IMR-90 (cell line): ENCODE measurements at regions not wholly inside any gene's neighbourhood (a gene's known extent, or its start where the extent isn't known, plus 50 kb on each side); places are given as distances from the start of the nearest gene placed in this dataset.

ENCODE experiments used
- ATAC-seq: fragments of 200-7000 bp; cut with Tn5 transposase; 2 replicates; pipeline ENCODE4 v1.9.1; 2020; ENCODE audit warnings: low read depth, mild to moderate bottlenecking, moderate library complexity
- BruUV-seq: library from RNA; stranded (reverse); fragments of 400-500 nt; replicated peaks from 2 replicates; lab custom pipeline; 2021; lab: Mats Ljungman, UMichigan
- CTCF ChIA-PET: fragments of 300-600 bp; formaldehyde crosslinking; extraction: SDS; loops from one replicate; lab custom pipeline; 2021; ENCODE audit warnings: antibody characterized with exemption; lab: Yijun Ruan, JAX
- POLR2A ChIA-PET: fragments of 300-600 bp; sonication (Branson Sonifier 250); formaldehyde crosslinking; loops from one replicate; lab custom pipeline; 2022; ENCODE audit warnings: antibody characterized with exemption; ENCODE audit not compliant: unreplicated experiment; lab: Charles Lee
- DNase-seq: peaks from one replicate; pipeline ENCODE4 v3.0.0; 2013
- H2AFZ ChIP-seq: replicated peaks from 2 replicates; pipeline ENCODE3; 2013; ENCODE audit warnings: low read length, mild to moderate bottlenecking; ENCODE audit not compliant: poor library complexity
- H2AK5ac ChIP-seq: 2 replicates; pipeline ENCODE4 v1.6.1; 2013; ENCODE audit warnings: low read depth, low read length, inconsistent platforms
- H2AK9ac ChIP-seq: replicated peaks from 2 replicates; pipeline ENCODE3; 2013; ENCODE audit warnings: mild to moderate bottlenecking, low read depth, low read length, moderate library complexity; ENCODE audit not compliant: poor library complexity
- H2BK120ac ChIP-seq: 2 replicates; pipeline ENCODE4 v1.6.1; 2013; ENCODE audit warnings: low read depth, low read length, inconsistent platforms
- H2BK15ac ChIP-seq: 3 replicates; pipeline ENCODE4 v1.6.1; 2013; ENCODE audit warnings: low read depth, low read length, inconsistent platforms
- H2BK20ac ChIP-seq: 2 replicates; pipeline ENCODE4 v1.6.1; 2013; ENCODE audit warnings: low read depth, mild to moderate bottlenecking, inconsistent platforms, low read length, moderate library complexity
- H2BK5ac ChIP-seq: 2 replicates; pipeline ENCODE4 v1.6.1; 2013; ENCODE audit warnings: mild to moderate bottlenecking, low read depth, low read length, inconsistent platforms; ENCODE audit not compliant: poor library complexity, severe bottlenecking
- H3K14ac ChIP-seq: replicated peaks from 2 replicates; pipeline ENCODE4 v1.6.1; 2013; ENCODE audit warnings: low read depth, low read length, inconsistent platforms
- H3K18ac ChIP-seq: 2 replicates; pipeline ENCODE4 v1.6.1; 2013; ENCODE audit warnings: low read depth, low read length, control low read depth
- H3K23ac ChIP-seq: 2 replicates; pipeline ENCODE4 v1.6.1; 2013; ENCODE audit warnings: low read depth, low read length, inconsistent platforms
- H3K27ac ChIP-seq: 2 replicates; pipeline ENCODE4 v1.5.1; 2013; ENCODE audit warnings: mild to moderate bottlenecking, control low read depth, low read length; ENCODE audit not compliant: insufficient read depth
- H3K27me3 ChIP-seq: 2 replicates; pipeline ENCODE4 v1.6.1; 2013; ENCODE audit warnings: low read length; ENCODE audit not compliant: control insufficient read depth, insufficient read depth
- H3K36me3 ChIP-seq: 2 replicates; pipeline ENCODE4 v1.6.1; 2013; ENCODE audit warnings: low read length, mixed read lengths; ENCODE audit not compliant: control insufficient read depth, insufficient read depth
- H3K4ac ChIP-seq: 2 replicates; pipeline ENCODE4 v1.6.1; 2013; ENCODE audit warnings: low read depth, low read length, inconsistent platforms
- H3K4me1 ChIP-seq: 2 replicates; pipeline ENCODE4 v1.6.1; 2013; ENCODE audit warnings: low read length, mixed read lengths; ENCODE audit not compliant: control insufficient read depth, insufficient read depth
- H3K4me2 ChIP-seq: 2 replicates; pipeline ENCODE4 v1.6.1; 2013; ENCODE audit warnings: low read depth, mild to moderate bottlenecking, control low read depth, low read length, moderate library complexity
- H3K4me3 ChIP-seq: 2 replicates; pipeline ENCODE4 v1.5.1; 2013; ENCODE audit warnings: low read depth, mild to moderate bottlenecking, control low read depth, low read length, moderate library complexity; ENCODE audit not compliant: insufficient read depth
- H3K56ac ChIP-seq: 2 replicates; pipeline ENCODE4 v1.6.1; 2013; ENCODE audit warnings: low read length, inconsistent platforms; ENCODE audit not compliant: insufficient read depth; ENCODE audit errors: extremely low read depth
- H3K79me1 ChIP-seq, 2 experiments: 2 replicates each; pipeline ENCODE4 v1.6.1; 2013; ENCODE audit warnings: low read length in 2 of 2, inconsistent platforms in 1 of 2, low read depth in 1 of 2
- H3K9ac ChIP-seq: 2 replicates; pipeline ENCODE4 v1.6.1; 2013; ENCODE audit warnings: low read depth, low read length, control low read depth
- H3K9me1 ChIP-seq: 2 replicates; pipeline ENCODE4 v1.6.1; 2013; ENCODE audit warnings: low read length, inconsistent platforms; ENCODE audit not compliant: insufficient read depth
- H3K9me3 ChIP-seq: 2 replicates; pipeline ENCODE4 v1.6.1; 2013; ENCODE audit warnings: low read length; ENCODE audit not compliant: control insufficient read depth, insufficient read depth
- H4K20me1 ChIP-seq: 2 replicates; pipeline ENCODE4 v1.6.1; 2013; ENCODE audit warnings: low read length, inconsistent platforms; ENCODE audit not compliant: insufficient read depth
- H4K5ac ChIP-seq: 2 replicates; pipeline ENCODE4 v1.6.1; 2013; ENCODE audit warnings: mild to moderate bottlenecking, low read depth, low read length, control low read depth
- H4K8ac ChIP-seq, 2 experiments: 2 replicates each; pipeline ENCODE4 v1.6.1; 2013; ENCODE audit warnings: low read depth in 2 of 2, low read length in 2 of 2, control low read depth in 1 of 2, inconsistent platforms in 1 of 2
- H4K91ac ChIP-seq: 2 replicates; pipeline ENCODE4 v1.6.1; 2013; ENCODE audit warnings: low read depth, low read length, inconsistent platforms; ENCODE audit not compliant: insufficient read depth
- CEBPB ChIP-seq: IDR thresholded peaks from 2 replicates; pipeline ENCODE4 v1.6.1; 2012; ENCODE audit warnings: low read depth, low read length, improper control_type of control experiment
- CTCF ChIP-seq: conservative IDR thresholded peaks from 2 replicates; pipeline ENCODE4 v1.5.1; 2012; ENCODE audit warnings: mild to moderate bottlenecking, low read depth, low read length, improper control_type of control experiment
- ELK1 ChIP-seq: fragments of 150-350 bp; IDR thresholded peaks from 2 replicates; pipeline ENCODE4 v1.6.1; 2016; ENCODE audit warnings: low read depth, mild to moderate bottlenecking, low read length, moderate library complexity, borderline replicate concordance
- FOS ChIP-seq: fragments of 150-350 bp; IDR thresholded peaks from 2 replicates; pipeline ENCODE4 v1.6.1; 2016; ENCODE audit warnings: low read depth, low read length
- MAZ ChIP-seq: IDR thresholded peaks from 2 replicates; pipeline ENCODE4 v1.6.1; 2012; ENCODE audit warnings: low read depth, mild to moderate bottlenecking, low read length, improper control_type of control experiment, moderate library complexity, borderline replicate concordance
- MXI1 ChIP-seq: IDR thresholded peaks from 2 replicates; pipeline ENCODE4 v1.6.1; 2012; ENCODE audit warnings: low read depth, mild to moderate bottlenecking, low read length, moderate library complexity, borderline replicate concordance
- NFE2L2 ChIP-seq: fragments of 150-350 bp; IDR thresholded peaks from 2 replicates; pipeline ENCODE4 v1.6.1; 2016; ENCODE audit warnings: low read depth, mild to moderate bottlenecking, low read length
- RAD21 ChIP-seq: IDR thresholded peaks from 2 replicates; pipeline ENCODE4 v1.6.1; 2012; ENCODE audit warnings: low read length, improper control_type of control experiment
- RCOR1 ChIP-seq: IDR thresholded peaks from 2 replicates; pipeline ENCODE4 v1.6.1; 2012; ENCODE audit warnings: mild to moderate bottlenecking, low read length, improper control_type of control experiment; ENCODE audit not compliant: insufficient replicate concordance
- SMC3 ChIP-seq: fragments of 150-350 bp; IDR thresholded peaks from 2 replicates; pipeline ENCODE4 v1.6.1; 2016; ENCODE audit warnings: low read depth, mild to moderate bottlenecking, antibody characterized with exemption, low read length, moderate library complexity
- USF2 ChIP-seq: fragments of 150-350 bp; IDR thresholded peaks from 2 replicates; pipeline ENCODE4 v1.6.1; 2017; ENCODE audit warnings: mild to moderate bottlenecking, antibody characterized with exemption, low read length, low read depth
- WGBS, 2 experiments: methylation state at CpG; one replicate each; pipeline versions ENCODE4 v1.1.5 to v1.1.7; 2013; ENCODE audit warnings: missing lambda C conversion rate in 2 of 2; ENCODE audit not compliant: insufficient read length in 1 of 2; ENCODE audit errors: extremely low coverage in 2 of 2; 5-methylcytosine and 5-hydroxymethylcytosine counted together
- dilution Hi-C: fragments of 300-500 bp; cut with HindIII; formaldehyde crosslinking; loops from one replicate; pipeline ENCODE4 v1.14.3; 2018; ENCODE audit warnings: low sequenced_read_pairs; ENCODE audit not compliant: unreplicated experiment
- in situ Hi-C: fragments of 300-500 bp; cut with MboI; formaldehyde crosslinking; loops from 3 replicates; pipeline ENCODE4 v1.14.3; 2019; ENCODE audit warnings: low sequenced_read_pairs, inconsistent platforms, mixed read lengths
- intact Hi-C: fragments of 100-400 bp; cut with micrococcal nuclease; formaldehyde crosslinking; loops from 2 replicates; pipeline ENCODE4 v1.10.0; 2022

- WGBS, 2 experiments, result no CpG with 5 or more reads among the region's 4 CpGs
- H4K8ac ChIP-seq, result no peak overlapping the region
- H3K4ac ChIP-seq, result no peak overlapping the region
- TF ChIP-seq CTCF (no peak), RAD21 (no peak), FOS (no peak), NFE2L2 (no peak), MAZ (no peak), RCOR1 (no peak), CEBPB (no peak), MXI1 (no peak), SMC3 (no peak), USF2 (no peak), ELK1 (no peak)
- H3K14ac ChIP-seq, result no peak overlapping the region
- peak overlapping the region; percentile 34 for H2AFZ ChIP-seq
- no peak overlapping the region for H2BK5ac ChIP-seq
- no peaks in the 10 kb centered on the region for H3K79me1 ChIP-seq
- H4K91ac ChIP-seq, result no peak overlapping the region
- no peak overlapping the region for H2AK9ac ChIP-seq
- no peak for DNase-seq
- no peak overlapping the region for H2BK20ac ChIP-seq
- no peak overlapping the region for H3K23ac ChIP-seq
- CTCF ChIA-PET, result no interaction called here
- no peak overlapping the region for H3K27ac ChIP-seq
- no peaks in the 10 kb centered on the region for H3K27me3 ChIP-seq
- H3K36me3 ChIP-seq, result no peaks in the 10 kb centered on the region
- no peak overlapping the region for H2AK5ac ChIP-seq
- H4K20me1 ChIP-seq, result no peaks in the 10 kb centered on the region
- H3K9ac ChIP-seq, result no peak overlapping the region
- no peak overlapping the region for H3K18ac ChIP-seq
- H2BK120ac ChIP-seq, result no peak overlapping the region
- H3K4me1 ChIP-seq, result no peaks in the 10 kb centered on the region
- H3K56ac ChIP-seq, result no peak overlapping the region
- BruUV-seq, result no TSS peak
- ATAC-seq, result no peak
- dilution Hi-C loops, result no loop called here
- intact Hi-C loops, result no loop called here
- H3K4me3 ChIP-seq, result no peak overlapping the region
- in situ Hi-C loops, result no loop called here
- H4K5ac ChIP-seq, result no peak overlapping the region
- H3K4me2 ChIP-seq, result no peak overlapping the region
- H3K9me3 ChIP-seq, result no peaks in the 10 kb centered on the region
- no peaks in the 10 kb centered on the region for H3K9me1 ChIP-seq
- POLR2A ChIA-PET, result no interaction called here
- H2BK15ac ChIP-seq, result no peak overlapping the region
Measured at GRCh38 chr6:139653111-139653510, 278.7 kb upstream of the CITED2 start.
